ENCODE measurements at regions not wholly inside any gene's neighbourhood (a gene's known extent, or its start where the extent isn't known, plus 50 kb on each side); places are given as distances from the start of the nearest gene placed in this dataset.

GRCh38 chr1:200242110-200243041 is 167.5 kb downstream of the ZNF281 start:
- DNase-seq, result no peak
- no peak for ATAC-seq (ENCODE audit: low FRiP score)
- Histone ChIP-seq H3K4me3 (ENCODE audit: low read length in 2 of 2) (no peak overlapping the region), H3K36me3 (ENCODE audit: control insufficient read depth in 1 of 2, insufficient read depth in 2 of 2, low read length in 1 of 2) (no peaks in the 10 kb centered on the region), H3K27ac (ENCODE audit: low read depth in 1 of 2, low read length in 2 of 2) (no peak overlapping the region), H3K9me3 (ENCODE audit: control insufficient read depth, low read length) (no peaks in the 10 kb centered on the region), H3K4me1 (ENCODE audit: control insufficient read depth in 1 of 2, insufficient read depth in 2 of 2, low read length in 2 of 2) (no peaks in the 10 kb centered on the region), H3K27me3 (ENCODE audit: control insufficient read depth in 1 of 2, insufficient read depth in 2 of 2, low read length in 1 of 2) (no peaks in the 10 kb centered on the region)
- WGBS, 2 donors, result 31 to 39% methylated on average over 15 of the region's 15 CpGs
- intact Hi-C loops (cut with DNase I), result no loop called here

GRCh38 chr1:200240656-200241055 is 169.2 kb downstream of the ZNF281 start:
- ATAC-seq (ENCODE audit: low FRiP score), result no peak
- H3K9me3 ChIP-seq (ENCODE audit: control insufficient read depth, low read length), result no peaks in the 10 kb centered on the region
- intact Hi-C loops (cut with DNase I), result no loop called here
- H3K4me1 ChIP-seq (ENCODE audit: control insufficient read depth in 1 of 2, insufficient read depth in 2 of 2, low read length in 2 of 2), result no peaks in the 10 kb centered on the region
- DNase-seq, result no peak
- H3K36me3 ChIP-seq (ENCODE audit: control insufficient read depth in 1 of 2, insufficient read depth in 2 of 2, low read length in 1 of 2), result no peaks in the 10 kb centered on the region
- H3K4me3 ChIP-seq (ENCODE audit: low read length in 2 of 2), result no peak overlapping the region
- no peaks in the 10 kb centered on the region for H3K27me3 ChIP-seq (ENCODE audit: control insufficient read depth in 1 of 2, insufficient read depth in 2 of 2, low read length in 1 of 2)
- 23 to 26% methylated on average over 9 of the region's 9 CpGs for WGBS, 2 donors
- no peak overlapping the region for H3K27ac ChIP-seq (ENCODE audit: low read depth in 1 of 2, low read length in 2 of 2)

- ATAC-seq (ENCODE audit: low FRiP score) (no peak), DNase-seq (no peak)
- Histone ChIP-seq H3K27me3 (ENCODE audit: control insufficient read depth in 1 of 2, insufficient read depth in 2 of 2, low read length in 1 of 2) (peaks cover 0 to 4% of the 10 kb centered on the region in 2 donors), H3K4me3 (ENCODE audit: low read length in 2 of 2) (no peak overlapping the region), H3K36me3 (ENCODE audit: control insufficient read depth in 1 of 2, insufficient read depth in 2 of 2, low read length in 1 of 2) (no peaks in the 10 kb centered on the region), H3K27ac (ENCODE audit: low read depth in 1 of 2, low read length in 2 of 2) (no peak overlapping the region), H3K4me1 (ENCODE audit: control insufficient read depth in 1 of 2, insufficient read depth in 2 of 2, low read length in 2 of 2) (no peaks in the 10 kb centered on the region), H3K9me3 (ENCODE audit: control insufficient read depth, low read length) (no peaks in the 10 kb centered on the region)
- WGBS, 2 donors, result 87 to 91% methylated on average over 3 of the region's 3 CpGs
- intact Hi-C loops (cut with DNase I), result no loop called here
Measured at GRCh38 chr1:200238311-200238710, 171.5 kb downstream of the ZNF281 start.

GRCh38 chr1:200237066-200237465 is 172.8 kb downstream of the ZNF281 start:
- ATAC-seq (ENCODE audit: low FRiP score) (no peak), DNase-seq (no peak)
- no peak overlapping the region for H3K4me3 ChIP-seq (ENCODE audit: low read length in 2 of 2)
- WGBS, 2 donors, result 92 to 93% methylated on average over 5 of the region's 5 CpGs
- no peaks in the 10 kb centered on the region for H3K36me3 ChIP-seq (ENCODE audit: control insufficient read depth in 1 of 2, insufficient read depth in 2 of 2, low read length in 1 of 2)
- no peaks in the 10 kb centered on the region for H3K4me1 ChIP-seq (ENCODE audit: control insufficient read depth in 1 of 2, insufficient read depth in 2 of 2, low read length in 2 of 2)
- peaks cover 0 to 4% of the 10 kb centered on the region in 2 donors for H3K27me3 ChIP-seq (ENCODE audit: control insufficient read depth in 1 of 2, insufficient read depth in 2 of 2, low read length in 1 of 2)
- H3K9me3 ChIP-seq (ENCODE audit: control insufficient read depth, low read length), result no peaks in the 10 kb centered on the region
- H3K27ac ChIP-seq (ENCODE audit: low read depth in 1 of 2, low read length in 2 of 2), result no peak overlapping the region
- intact Hi-C loops (cut with DNase I), result no loop called here

GRCh38 chr1:200234938-200235337 is 174.9 kb downstream of the ZNF281 start:
- Histone ChIP-seq H3K9me3 (ENCODE audit: control insufficient read depth, low read length) (no peaks in the 10 kb centered on the region), H3K36me3 (ENCODE audit: control insufficient read depth in 1 of 2, insufficient read depth in 2 of 2, low read length in 1 of 2) (no peaks in the 10 kb centered on the region), H3K4me1 (ENCODE audit: control insufficient read depth in 1 of 2, insufficient read depth in 2 of 2, low read length in 2 of 2) (no peaks in the 10 kb centered on the region), H3K4me3 (ENCODE audit: low read length in 2 of 2) (no peak overlapping the region), H3K27me3 (ENCODE audit: control insufficient read depth in 1 of 2, insufficient read depth in 2 of 2, low read length in 1 of 2) (peaks cover 0 to 4% of the 10 kb centered on the region in 2 donors), H3K27ac (ENCODE audit: low read depth in 1 of 2, low read length in 2 of 2) (no peak overlapping the region)
- DNase-seq (no peak), ATAC-seq (ENCODE audit: low FRiP score) (no peak)
- WGBS, 2 donors, result 90 to 98% methylated on average over 2 of the region's 2 CpGs
- intact Hi-C loops (cut with DNase I), result no loop called here

- H3K27ac ChIP-seq (ENCODE audit: low read depth in 1 of 2, low read length in 2 of 2), result no peak overlapping the region
- ATAC-seq (ENCODE audit: low FRiP score), result no peak
- no peaks in the 10 kb centered on the region for H3K36me3 ChIP-seq (ENCODE audit: control insufficient read depth in 1 of 2, insufficient read depth in 2 of 2, low read length in 1 of 2)
- no peaks in the 10 kb centered on the region for H3K4me1 ChIP-seq (ENCODE audit: control insufficient read depth in 1 of 2, insufficient read depth in 2 of 2, low read length in 2 of 2)
- WGBS, 2 donors, result 46 to 61% methylated on average over 10 of the region's 10 CpGs
- peaks cover 0 to 4% of the 10 kb centered on the region in 2 donors for H3K27me3 ChIP-seq (ENCODE audit: control insufficient read depth in 1 of 2, insufficient read depth in 2 of 2, low read length in 1 of 2)
- intact Hi-C loops (cut with DNase I), result no loop called here
- H3K9me3 ChIP-seq (ENCODE audit: control insufficient read depth, low read length), result no peaks in the 10 kb centered on the region
- DNase-seq, result no peak
- H3K4me3 ChIP-seq (ENCODE audit: low read length in 2 of 2), result no peak overlapping the region
Measured at GRCh38 chr1:200233393-200233792, 176.4 kb downstream of the ZNF281 start.

GRCh38 chr1:200231787-200232231 is 178.0 kb downstream of the ZNF281 start:
- DNase-seq (no peak), ATAC-seq (ENCODE audit: low FRiP score) (no peak)
- H3K36me3 ChIP-seq (ENCODE audit: control insufficient read depth in 1 of 2, insufficient read depth in 2 of 2, low read length in 1 of 2), result no peaks in the 10 kb centered on the region
- H3K27ac ChIP-seq (ENCODE audit: low read depth in 1 of 2, low read length in 2 of 2), result no peak overlapping the region
- no peak overlapping the region for H3K4me3 ChIP-seq (ENCODE audit: low read length in 2 of 2)
- 72 to 76% methylated on average over 1 of the region's 1 CpG for WGBS, 2 donors
- peaks cover 0 to 4% of the 10 kb centered on the region in 2 donors for H3K27me3 ChIP-seq (ENCODE audit: control insufficient read depth in 1 of 2, insufficient read depth in 2 of 2, low read length in 1 of 2)
- intact Hi-C loops (cut with DNase I), result no loop called here
- no peaks in the 10 kb centered on the region for H3K4me1 ChIP-seq (ENCODE audit: control insufficient read depth in 1 of 2, insufficient read depth in 2 of 2, low read length in 2 of 2)
- H3K9me3 ChIP-seq (ENCODE audit: control insufficient read depth, low read length), result no peaks in the 10 kb centered on the region

GRCh38 chr1:200230671-200231070 is 179.2 kb downstream of the ZNF281 start:
- DNase-seq (no peak), ATAC-seq (ENCODE audit: low FRiP score) (no peak)
- 90 to 97% methylated on average over 1 of the region's 1 CpG for WGBS, 2 donors
- Histone ChIP-seq H3K4me3 (ENCODE audit: low read length in 2 of 2) (no peak overlapping the region), H3K9me3 (ENCODE audit: control insufficient read depth, low read length) (no peaks in the 10 kb centered on the region), H3K36me3 (ENCODE audit: control insufficient read depth in 1 of 2, insufficient read depth in 2 of 2, low read length in 1 of 2) (no peaks in the 10 kb centered on the region), H3K4me1 (ENCODE audit: control insufficient read depth in 1 of 2, insufficient read depth in 2 of 2, low read length in 2 of 2) (no peaks in the 10 kb centered on the region), H3K27ac (ENCODE audit: low read depth in 1 of 2, low read length in 2 of 2) (no peak overlapping the region), H3K27me3 (ENCODE audit: control insufficient read depth in 1 of 2, insufficient read depth in 2 of 2, low read length in 1 of 2) (peaks cover 0 to 4% of the 10 kb centered on the region in 2 donors)
- intact Hi-C loops (cut with DNase I), result no loop called here

GRCh38 chr1:200228486-200228885 is 181.3 kb downstream of the ZNF281 start:
- Histone ChIP-seq H3K36me3 (ENCODE audit: control insufficient read depth in 1 of 2, insufficient read depth in 2 of 2, low read length in 1 of 2) (no peaks in the 10 kb centered on the region), H3K9me3 (ENCODE audit: control insufficient read depth, low read length) (no peaks in the 10 kb centered on the region), H3K4me3 (ENCODE audit: low read length in 2 of 2) (no peak overlapping the region), H3K4me1 (ENCODE audit: control insufficient read depth in 1 of 2, insufficient read depth in 2 of 2, low read length in 2 of 2) (no peaks in the 10 kb centered on the region), H3K27ac (ENCODE audit: low read depth in 1 of 2, low read length in 2 of 2) (no peak overlapping the region), H3K27me3 (ENCODE audit: control insufficient read depth in 1 of 2, insufficient read depth in 2 of 2, low read length in 1 of 2) (peaks cover 0 to 1% of the 10 kb centered on the region in 2 donors)
- 50 to 62% methylated on average over 4 of the region's 4 CpGs for whole genome bisulfite sequencing, 2 donors
- ATAC-seq (ENCODE audit: low FRiP score) (no peak), DNase-seq (no peak)
- intact Hi-C loops (cut with DNase I), result no loop called here

All from aorta (tissue), 5 donors.